WERI-Rb-1 (cell line): ENCODE measurements at regions not wholly inside any gene's neighbourhood (a gene's known extent, or its start where the extent isn't known, plus 50 kb on each side); places are given as distances from the start of the nearest gene placed in this dataset.
"Not testable (repeated sequence)": the region's sequence is repeated elsewhere in the genome, so short reads cannot be mapped to it uniquely, and the experiment has no call there.

Experiments used
- DNase-seq: peaks from one replicate; pipeline ENCODE4 v3.0.0-alpha.2; 2020
- H3K27ac ChIP-seq: fragments of 250-450 bp; sonication (Bioruptor Pico); 2 replicates; pipeline ENCODE4 v1.5.1; 2020; ENCODE audit warnings: mild to moderate bottlenecking, moderate library complexity
- H3K27me3 ChIP-seq: fragments of 250-450 bp; sonication (Bioruptor Pico); 2 replicates; pipeline ENCODE4 v1.5.1; 2021; ENCODE audit warnings: mild to moderate bottlenecking, low read depth, moderate library complexity; ENCODE audit not compliant: insufficient read depth, severe bottlenecking
- H3K36me3 ChIP-seq: fragments of 250-450 bp; sonication (Bioruptor Pico); 2 replicates; pipeline ENCODE4 v1.5.1; 2020; ENCODE audit warnings: mild to moderate bottlenecking, moderate library complexity
- H3K4me3 ChIP-seq: 2 replicates; pipeline ENCODE4 v1.5.1; 2011; ENCODE audit warnings: low read depth, mild to moderate bottlenecking, control low read depth, low read length
- H3K9me3 ChIP-seq: fragments of 250-450 bp; sonication (Bioruptor Pico); 2 replicates; pipeline ENCODE4 v1.5.1; 2021; ENCODE audit warnings: mild to moderate bottlenecking, moderate library complexity; ENCODE audit not compliant: severe bottlenecking
- TF ChIP-seq, protein P1 (sequence below): IDR thresholded peaks from 2 replicates; pipeline ENCODE4 v1.5.1; 2011; ENCODE audit warnings: low read depth, mild to moderate bottlenecking, control low read depth, inconsistent platforms, low read length

DNA sequence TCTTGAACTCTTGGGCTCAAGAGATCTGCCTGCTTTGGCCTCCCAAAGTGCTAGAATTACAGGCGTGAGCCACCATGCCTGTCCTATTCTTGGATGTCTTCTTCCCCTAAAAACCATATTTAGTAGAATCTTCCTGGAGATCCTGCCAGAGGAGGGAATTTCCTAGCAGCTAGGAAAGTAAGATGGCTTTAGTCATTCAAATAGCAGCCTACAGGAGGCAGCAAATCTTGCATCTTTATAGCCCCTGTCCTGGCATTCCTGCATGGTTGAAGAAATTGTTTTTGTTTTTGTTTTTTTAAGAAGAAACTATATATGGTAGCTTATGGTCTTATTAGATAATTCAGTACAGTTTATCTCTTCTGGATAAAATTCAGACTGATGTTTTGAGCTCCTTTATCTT lies 83.2 kb upstream of the AGTPBP1 start:
- H3K4me3 ChIP-seq, H3K36me3 ChIP-seq, H3K27me3 ChIP-seq, H3K27ac ChIP-seq, DNase-seq, H3K9me3 ChIP-seq: not testable (repeated sequence)
- TF ChIP-seq, protein P1, sequence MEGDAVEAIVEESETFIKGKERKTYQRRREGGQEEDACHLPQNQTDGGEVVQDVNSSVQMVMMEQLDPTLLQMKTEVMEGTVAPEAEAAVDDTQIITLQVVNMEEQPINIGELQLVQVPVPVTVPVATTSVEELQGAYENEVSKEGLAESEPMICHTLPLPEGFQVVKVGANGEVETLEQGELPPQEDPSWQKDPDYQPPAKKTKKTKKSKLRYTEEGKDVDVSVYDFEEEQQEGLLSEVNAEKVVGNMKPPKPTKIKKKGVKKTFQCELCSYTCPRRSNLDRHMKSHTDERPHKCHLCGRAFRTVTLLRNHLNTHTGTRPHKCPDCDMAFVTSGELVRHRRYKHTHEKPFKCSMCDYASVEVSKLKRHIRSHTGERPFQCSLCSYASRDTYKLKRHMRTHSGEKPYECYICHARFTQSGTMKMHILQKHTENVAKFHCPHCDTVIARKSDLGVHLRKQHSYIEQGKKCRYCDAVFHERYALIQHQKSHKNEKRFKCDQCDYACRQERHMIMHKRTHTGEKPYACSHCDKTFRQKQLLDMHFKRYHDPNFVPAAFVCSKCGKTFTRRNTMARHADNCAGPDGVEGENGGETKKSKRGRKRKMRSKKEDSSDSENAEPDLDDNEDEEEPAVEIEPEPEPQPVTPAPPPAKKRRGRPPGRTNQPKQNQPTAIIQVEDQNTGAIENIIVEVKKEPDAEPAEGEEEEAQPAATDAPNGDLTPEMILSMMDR: peak; percentile 35; the same call in 1 of the 2 replicates

- not testable (repeated sequence) for H3K27me3 ChIP-seq, DNase-seq, H3K27ac ChIP-seq, H3K9me3 ChIP-seq, H3K4me3 ChIP-seq, H3K36me3 ChIP-seq
Measured at GRCh38 chr9:85834591-85834990, 92.8 kb upstream of the AGTPBP1 start.

DNA sequence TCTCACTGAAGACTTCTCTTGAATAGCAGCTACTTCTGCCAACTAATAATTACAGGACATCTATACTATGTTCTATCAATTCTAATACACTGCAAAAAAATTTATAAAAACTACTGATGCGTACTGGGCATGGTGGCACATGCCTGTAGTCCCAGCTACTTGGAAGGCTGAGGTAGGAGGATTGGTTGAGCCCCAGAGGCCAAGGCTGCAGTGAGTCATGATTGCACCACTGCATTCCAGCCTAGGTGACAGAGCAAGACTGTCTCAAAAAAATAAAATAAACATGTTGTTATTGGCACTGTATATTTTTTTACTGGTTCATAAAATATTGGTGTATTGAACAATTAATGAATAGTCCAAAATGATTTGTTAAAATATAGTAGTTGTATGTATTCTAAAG lies 97.0 kb upstream of the NAA35 start:
- not testable (repeated sequence) for H3K9me3 ChIP-seq, H3K27me3 ChIP-seq, H3K27ac ChIP-seq, H3K4me3 ChIP-seq, DNase-seq
- H3K36me3 ChIP-seq: peaks cover 16% of the 10 kb centered on the region

- DNase-seq, H3K27ac ChIP-seq, H3K27me3 ChIP-seq, H3K4me3 ChIP-seq, H3K9me3 ChIP-seq: not testable (repeated sequence)
- peaks cover 15% of the 10 kb centered on the region for H3K36me3 ChIP-seq
Measured at GRCh38 chr9:85847782-85848181, 93.2 kb upstream of the NAA35 start.

DNA sequence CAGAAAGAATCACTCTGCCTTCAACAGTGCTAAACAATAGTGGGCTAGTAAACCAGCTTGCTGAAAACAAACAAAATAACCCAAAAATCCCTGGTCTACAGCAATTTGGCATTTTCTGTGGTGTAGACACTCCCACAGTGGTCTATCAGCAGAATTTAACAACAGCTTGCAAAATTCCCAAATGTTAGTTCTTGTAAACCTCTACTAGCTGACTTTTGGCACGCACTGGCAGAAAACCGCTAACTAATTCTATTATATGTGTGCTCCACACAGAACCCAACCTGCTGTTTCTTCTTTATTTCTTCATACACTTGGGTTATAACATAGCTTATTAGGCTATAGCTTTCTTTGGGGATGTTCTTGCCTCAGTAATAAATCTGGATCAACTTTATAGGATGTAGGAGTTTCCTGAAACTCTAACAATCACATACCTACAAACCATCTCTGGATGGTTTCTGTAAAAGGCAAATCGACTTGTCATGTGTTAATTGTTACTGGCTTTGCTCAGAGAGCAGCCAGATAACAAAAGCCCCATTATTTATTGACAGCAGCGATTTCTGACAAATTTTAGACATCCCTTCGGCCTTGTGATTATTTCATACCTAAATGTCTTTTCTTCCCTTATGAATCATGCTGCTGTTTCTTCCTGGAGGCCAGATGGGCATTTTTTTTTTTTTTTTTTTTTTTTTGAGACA lies 82.7 kb upstream of the NAA35 start:
- H3K36me3 ChIP-seq: peaks cover 23% of the 10 kb centered on the region
- H3K27ac ChIP-seq: no peak overlapping the region
- DNase-seq: no peak
- H3K4me3 ChIP-seq: no peak overlapping the region
- TF ChIP-seq, protein P1: no peak
- H3K9me3 ChIP-seq: peaks cover 4% of the 10 kb centered on the region
- H3K27me3 ChIP-seq: no peaks in the 10 kb centered on the region

DNA sequence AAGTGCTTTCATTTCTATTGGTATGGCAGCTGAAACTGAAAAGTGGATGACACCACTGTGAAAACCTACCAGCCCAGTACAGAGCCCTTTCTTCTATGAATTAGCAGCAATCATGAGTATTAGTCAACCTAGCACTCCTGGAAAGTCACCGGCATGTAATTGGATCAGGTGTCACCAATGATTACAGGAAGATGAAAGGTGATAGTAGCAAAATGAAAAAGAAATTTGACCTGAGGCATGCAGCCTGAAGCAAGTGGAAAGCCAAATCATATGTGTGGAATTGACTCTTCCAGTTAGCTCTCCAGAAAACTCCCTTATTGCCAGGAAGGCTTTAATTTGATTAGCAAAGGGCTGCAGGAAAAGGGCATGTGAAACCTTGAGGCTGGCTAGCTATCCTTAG lies 81.2 kb upstream of the NAA35 start:
- TF ChIP-seq, protein P1: no peak
- Histone ChIP-seq H3K36me3 (peaks cover 17% of the 10 kb centered on the region), H3K4me3 (no peak overlapping the region), H3K27me3 (no peaks in the 10 kb centered on the region), H3K9me3 (peaks cover 4% of the 10 kb centered on the region), H3K27ac (no peak overlapping the region)
- DNase-seq: no peak

- H3K27ac ChIP-seq, H3K9me3 ChIP-seq, H3K27me3 ChIP-seq, H3K36me3 ChIP-seq, DNase-seq, H3K4me3 ChIP-seq: not testable (repeated sequence)
Measured at GRCh38 chr9:85861882-85862281, 79.1 kb upstream of the NAA35 start.

DNA sequence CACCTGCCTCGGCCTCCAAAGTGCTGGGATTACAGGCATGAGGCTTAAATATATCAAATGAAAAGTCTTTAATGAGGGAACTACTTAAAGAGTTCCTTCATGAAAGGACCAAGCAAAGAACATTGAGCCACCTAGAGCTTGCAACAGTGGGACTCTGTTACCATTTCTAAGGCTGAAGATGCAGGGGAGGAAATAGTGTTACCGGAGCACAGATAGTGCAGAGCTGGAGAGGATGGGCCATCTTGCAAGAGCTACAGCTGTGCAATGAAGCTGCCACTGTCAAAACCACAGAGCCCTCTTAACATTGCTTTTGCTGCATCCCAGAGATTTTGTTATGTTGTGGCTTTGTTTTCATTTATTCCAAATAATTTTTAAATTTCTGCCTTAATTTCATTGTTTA lies 77.1 kb upstream of the NAA35 start:
- H3K36me3 ChIP-seq: no peaks in the 10 kb centered on the region; the same call in none of the 2 replicates
- no peak for DNase-seq

More for the DNA sequence above, 77.1 kb upstream of the NAA35 start:
- Histone ChIP-seq H3K9me3 (peaks cover 7% of the 10 kb centered on the region), H3K27me3 (no peaks in the 10 kb centered on the region), H3K4me3 (no peak overlapping the region), H3K27ac (no peak overlapping the region)
- TF ChIP-seq, protein P1: no peak
